Kidney (tissue), 13 donors: ENCODE measurements at regions not wholly inside any gene's neighbourhood (a gene's known extent, or its start where the extent isn't known, plus 50 kb on each side); places are given as distances from the start of the nearest gene placed in this dataset.
A peak's percentile ranks its signal among the peaks of the same experiment; 100 is the strongest.

Source experiments
- DNase-seq, 5 donors: peaks; one replicate each; pipeline ENCODE4 v3.0.0-alpha.2; 2013 to 2020
- FAIRE-seq: peaks from 2 replicates; lab custom pipeline; 2012; peaks lifted over from hg19 to GRCh38; lab: Jason Lieb, UNC
- H3K27ac ChIP-seq, 2 donors: one replicate each; pipeline ENCODE4 v1.7.0; 2013; ENCODE audit warnings: low read depth in 2 of 2, low read length in 2 of 2, inconsistent platforms in 1 of 2
- H3K27me3 ChIP-seq: one replicate; pipeline ENCODE4 v1.7.1; 2013; ENCODE audit warnings: low read length, inconsistent platforms; ENCODE audit not compliant: control insufficient read depth, insufficient read depth
- H3K36me3 ChIP-seq, 3 donors: one replicate each; pipeline versions ENCODE4 v1.7.0 to v1.7.1; 2013; ENCODE audit warnings: low read length in 3 of 3, control low read depth in 1 of 3, inconsistent platforms in 1 of 3; ENCODE audit not compliant: insufficient read depth in 3 of 3, control insufficient read depth in 2 of 3
- H3K4me1 ChIP-seq, 3 donors: one replicate each; pipeline versions ENCODE4 v1.7.0 to v1.7.1; 2013; ENCODE audit warnings: low read length in 3 of 3, inconsistent platforms in 1 of 3, low read depth in 1 of 3; ENCODE audit not compliant: control insufficient read depth in 2 of 3, insufficient read depth in 2 of 3
- H3K4me3 ChIP-seq, 3 donors: one replicate each; pipeline versions ENCODE4 v1.7.0 to v1.8.1; 2013; ENCODE audit warnings: low read length in 3 of 3, control low read depth in 1 of 3, inconsistent platforms in 1 of 3
- H3K9ac ChIP-seq, 3 donors: one replicate each; pipeline versions ENCODE4 v1.7.0 to v1.7.1; 2013; ENCODE audit warnings: low read length in 3 of 3, control low read depth in 1 of 3, inconsistent platforms in 1 of 3
- H3K9me3 ChIP-seq, 3 donors: one replicate each; pipeline versions ENCODE4 v1.7.0 to v1.7.1; 2013; ENCODE audit warnings: low read length in 3 of 3, control low read depth in 1 of 3, inconsistent platforms in 1 of 3; ENCODE audit not compliant: control insufficient read depth in 2 of 3, insufficient read depth in 1 of 3
- CTCF ChIP-seq: IDR thresholded peaks from 3 replicates; pipeline ENCODE4 v1.5.1; 2012; ENCODE audit warnings: mild to moderate bottlenecking, moderate library complexity, borderline replicate concordance; ENCODE audit not compliant: insufficient read depth; ENCODE audit errors: extremely low read depth
- intact Hi-C: fragments of 100-400 bp; cut with DNase I; formaldehyde crosslinking; loops from one replicate; pipeline ENCODE4 v1.11.1; 2022
- donor health status: control.
- donor health status: control.
- donor health status: control.
- donor health status: control.
- donor health status: control.
- donor health status: DM: yes; HTN: yes; CAD: no.
- donor health status: Normal renal cell carcinoma (clear cell type).

GRCh38 chr10:78868048-78868447 lies 200.7 kb upstream of the ZMIZ1 start:
- Histone ChIP-seq H3K9ac (no peak overlapping the region), H3K36me3 (no peaks in the 10 kb centered on the region), H3K27me3 (no peaks in the 10 kb centered on the region), H3K4me3 (no peak overlapping the region), H3K27ac (no peak overlapping the region), H3K9me3 (no peaks in the 10 kb centered on the region), H3K4me1 (no peaks in the 10 kb centered on the region)
- intact Hi-C loops = no loop called here
- no peak for TF ChIP-seq CTCF
- no peak for FAIRE-seq
- no peak for DNase-seq

- no peak for TF ChIP-seq CTCF
- DNase-seq (peak in 1 of 5 donors; percentile 3), FAIRE-seq (no peak)
- Histone ChIP-seq H3K4me1 (no peaks in the 10 kb centered on the region), H3K9me3 (no peaks in the 10 kb centered on the region), H3K27me3 (no peaks in the 10 kb centered on the region), H3K27ac (no peak overlapping the region), H3K9ac (no peak overlapping the region), H3K36me3 (no peaks in the 10 kb centered on the region), H3K4me3 (no peak overlapping the region)
- intact Hi-C loops = no loop called here
Measured at GRCh38 chr10:78868456-78868855, 200.3 kb upstream of the ZMIZ1 start.

GRCh38 chr10:78868861-78869260 lies 199.9 kb upstream of the ZMIZ1 start:
- Histone ChIP-seq H3K9ac (no peak overlapping the region), H3K4me3 (no peak overlapping the region), H3K27ac (no peak overlapping the region), H3K9me3 (no peaks in the 10 kb centered on the region), H3K4me1 (no peaks in the 10 kb centered on the region), H3K36me3 (no peaks in the 10 kb centered on the region), H3K27me3 (no peaks in the 10 kb centered on the region)
- TF ChIP-seq CTCF = no peak
- intact Hi-C loops = no loop called here
- DNase-seq (peak in 1 of 5 donors; percentile 8), FAIRE-seq (no peak)
